GM23338 (cell line): ENCODE measurements at regions not wholly inside any gene's neighbourhood (a gene's known extent, or its start where the extent isn't known, plus 50 kb on each side); places are given as distances from the start of the nearest gene placed in this dataset.
A peak's percentile ranks its signal among the peaks of the same experiment; 100 is the strongest.

Experiments
- ATAC-seq: fragments of 200-7000 bp; cut with Tn5 transposase; 3 replicates; pipeline ENCODE4 v1.9.1; 2020
- DNase-seq: peaks from one replicate; pipeline ENCODE4 v3.0.0-alpha.2; 2015; ENCODE audit warnings: low spot score
- H2AFZ ChIP-seq: fragments of 200-600 bp; sonication (generic); 2 replicates; pipeline ENCODE4 v1.8.0; 2016; ENCODE audit warnings: antibody characterized with exemption, mild to moderate bottlenecking, moderate library complexity
- H3F3A ChIP-seq: fragments of 200-600 bp; sonication (generic); replicated peaks from 2 replicates; pipeline ENCODE4 v1.8.0; 2017; ENCODE audit warnings: antibody characterized with exemption, mixed run types, low read depth
- H3K27ac ChIP-seq: fragments of 200-600 bp; sonication (generic); 2 replicates; pipeline ENCODE4 v1.6.1; 2016; ENCODE audit warnings: low read depth
- H3K27me3 ChIP-seq: fragments of 200-600 bp; sonication (generic); 2 replicates; pipeline ENCODE4 v1.8.0; 2016; ENCODE audit warnings: mild to moderate bottlenecking, mixed run types, moderate library complexity; ENCODE audit not compliant: insufficient read depth
- H3K36me3 ChIP-seq: fragments of 200-600 bp; sonication (generic); 2 replicates; pipeline ENCODE4 v1.8.0; 2016; ENCODE audit warnings: mild to moderate bottlenecking; ENCODE audit not compliant: insufficient read depth
- H3K4me1 ChIP-seq: fragments of 200-600 bp; sonication (generic); 2 replicates; pipeline ENCODE4 v1.8.0; 2016; ENCODE audit warnings: mild to moderate bottlenecking, moderate library complexity; ENCODE audit not compliant: insufficient read depth
- H3K4me2 ChIP-seq: fragments of 200-600 bp; sonication (generic); 2 replicates; pipeline ENCODE4 v1.7.1; 2017; ENCODE audit warnings: mixed run types
- H3K4me3 ChIP-seq: fragments of 200-600 bp; sonication (generic); 2 replicates; pipeline ENCODE4 v1.6.1; 2016; ENCODE audit warnings: mixed run types
- H3K79me2 ChIP-seq: fragments of 200-600 bp; sonication (generic); replicated peaks from 2 replicates; pipeline ENCODE4 v1.8.0; 2017; ENCODE audit warnings: mild to moderate bottlenecking; ENCODE audit not compliant: insufficient read depth
- H3K9me2 ChIP-seq: fragments of 200-600 bp; sonication (generic); 2 replicates; pipeline ENCODE4 v1.8.0; 2017; ENCODE audit not compliant: insufficient read depth
- H4K20me1 ChIP-seq: fragments of 200-600 bp; sonication (generic); replicated peaks from 2 replicates; pipeline ENCODE4 v1.8.0; 2017; ENCODE audit warnings: mild to moderate bottlenecking; ENCODE audit not compliant: insufficient read depth
- H3K27ac Mint-ChIP-seq: 2 replicates; pipeline ENCODE4 v1.8.0; 2020; ENCODE audit warnings: inconsistent platforms, mild to moderate bottlenecking, moderate library complexity, mixed read lengths
- H3K27me3 Mint-ChIP-seq: 3 replicates; pipeline ENCODE4 v1.8.0; 2022; ENCODE audit warnings: low read depth, mild to moderate bottlenecking, moderate library complexity, mixed read lengths, inconsistent platforms; ENCODE audit not compliant: insufficient read depth, poor library complexity
- H3K36me3 Mint-ChIP-seq: 3 replicates; pipeline ENCODE4 v1.8.0; 2021; ENCODE audit warnings: low read depth, mild to moderate bottlenecking, inconsistent platforms, moderate library complexity, mixed read lengths
- H3K4me1 Mint-ChIP-seq: 3 replicates; pipeline ENCODE4 v1.8.0; 2020; ENCODE audit warnings: mild to moderate bottlenecking, inconsistent platforms, mixed read lengths
- H3K4me3 Mint-ChIP-seq: 3 replicates; pipeline ENCODE4 v1.8.0; 2021; ENCODE audit warnings: moderate library complexity, mild to moderate bottlenecking, inconsistent platforms, mixed read lengths
- H3K9me3 Mint-ChIP-seq: 3 replicates; pipeline ENCODE4 v1.8.0; 2020; ENCODE audit warnings: moderate library complexity, mild to moderate bottlenecking, inconsistent platforms, mixed read lengths
- CREB1 ChIP-seq: fragments of 250-450 bp; sonication (Bioruptor Pico); IDR thresholded peaks from 2 replicates; pipeline ENCODE4 v1.5.0; 2020; ENCODE audit warnings: low read depth, mild to moderate bottlenecking, moderate library complexity
- CTCF ChIP-seq, 2 experiments: fragments of 200-600 bp in 1 of 2; sonication (generic) in 1 of 2; conservative IDR thresholded peaks; 2 replicates each; pipeline versions ENCODE4 v1.5.1 to v1.6.1; 2016 to 2017; ENCODE audit warnings: antibody characterized with exemption in 2 of 2, low read depth in 2 of 2, mild to moderate bottlenecking in 2 of 2, moderate library complexity in 1 of 2
- ETS1 ChIP-seq: IDR thresholded peaks from 2 replicates; pipeline ENCODE4 v1.6.1; 2016; ENCODE audit warnings: antibody characterized with exemption
- EZH2phosphoT487 ChIP-seq: fragments of 200-600 bp; sonication (generic); IDR thresholded peaks from one replicate; pipeline ENCODE4 v1.8.1; 2018; ENCODE audit warnings: antibody characterized with exemption; ENCODE audit not compliant: unreplicated experiment
- JUNB ChIP-seq: IDR thresholded peaks from one replicate; pipeline ENCODE4 v1.6.1; 2016; ENCODE audit warnings: antibody characterized with exemption; ENCODE audit not compliant: unreplicated experiment
- STAT1 ChIP-seq: IDR thresholded peaks from one replicate; pipeline ENCODE4 v1.6.1; 2016; ENCODE audit warnings: antibody characterized with exemption; ENCODE audit not compliant: unreplicated experiment
- ZNF462 ChIP-seq: fragments of 250-450 bp; sonication (Bioruptor Pico); IDR thresholded peaks from 2 replicates; pipeline ENCODE4 v1.5.0; 2020; ENCODE audit warnings: mild to moderate bottlenecking, moderate library complexity

GRCh38 chr6:130713144-130713543 lies 114.1 kb upstream of the SMLR1 start:
- H3K27ac ChIP-seq = peak overlapping the region; percentile 70

More at GRCh38 chr6:130713144-130713543, 114.1 kb upstream of the SMLR1 start:
- peak overlapping the region; percentile 63 for H3K4me2 ChIP-seq
- peaks cover 2% of the 10 kb centered on the region for H3K27me3 Mint-ChIP-seq
- 0 out of 2 replicates have a peak overlapping the region, but pooled peaks have one; percentile 3 for H3K4me3 ChIP-seq
- TF ChIP-seq EZH2phosphoT487 (no peak), CREB1 (CRISPR knock-in tag) (peak; percentile 42; the same call in 1 of the 2 replicates), STAT1 (no peak), ETS1 (no peak), ZNF462 (CRISPR knock-in tag) (peak; percentile 52; the same call in 1 of the 2 replicates), JUNB (no peak), CTCF (conservative IDR thresholded peaks at IDR 0.05; ENCODE audit: low read depth in 2 of 2) (no peak)
- H3K4me1 Mint-ChIP-seq = peaks cover 41% of the 10 kb centered on the region
- no peaks in the 10 kb centered on the region for H4K20me1 ChIP-seq
- no peaks in the 10 kb centered on the region for H3K36me3 Mint-ChIP-seq
- H3K9me2 ChIP-seq = peaks cover 1% of the 10 kb centered on the region; the same call in 1 of the 2 replicates
- peak; percentile 94 for DNase-seq
- H3K4me3 Mint-ChIP-seq = no peak overlapping the region
- peak overlapping the region; percentile 92 for H3K27ac Mint-ChIP-seq
- peaks cover 39% of the 10 kb centered on the region for H3K4me1 ChIP-seq
- no peaks in the 10 kb centered on the region for H3K36me3 ChIP-seq
- ATAC-seq = peak; percentile 96
- H3K27me3 ChIP-seq = no peaks in the 10 kb centered on the region
- H3F3A ChIP-seq = no peaks in the 10 kb centered on the region
- no peaks in the 10 kb centered on the region for H3K9me3 Mint-ChIP-seq
- no peak overlapping the region for H2AFZ ChIP-seq
- H3K79me2 ChIP-seq = no peaks in the 10 kb centered on the region
